Activated naive CD4-positive, alpha-beta T cell treated with Interleukin-2 at 50 U/mL for 16 hours (primary cell): ENCODE measurements at regions not wholly inside any gene's neighbourhood (a gene's known extent, or its start where the extent isn't known, plus 50 kb on each side); places are given as distances from the start of the nearest gene placed in this dataset.
"Not testable (repeated sequence)": the region's sequence is repeated elsewhere in the genome, so short reads cannot be mapped to it uniquely, and the experiment has no call there.

Experiments used
- DNase-seq: peaks from one replicate; pipeline ENCODE4 v3.0.0-alpha.2; 2020

DNA sequence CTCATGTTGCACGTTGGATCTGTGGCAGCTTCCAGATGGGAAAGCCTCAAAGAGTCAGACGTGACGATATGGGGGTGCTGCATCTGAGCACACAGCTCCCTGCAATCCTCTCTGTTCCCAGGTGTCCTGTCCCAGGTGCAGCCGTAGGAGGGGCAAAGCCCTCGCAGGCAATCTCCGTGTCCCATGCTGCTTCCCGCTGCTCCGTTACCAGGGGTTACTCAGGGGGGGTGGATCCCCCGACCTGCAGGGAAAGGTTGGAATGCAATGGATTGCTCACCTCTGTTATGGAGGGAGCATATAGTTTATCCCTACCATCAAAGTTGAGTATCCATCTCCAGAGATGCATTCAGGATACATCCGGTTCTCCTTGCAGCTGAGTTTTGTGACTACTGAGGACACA lies 476.1 kb downstream of the GOLGA6L6 start:
- not testable (repeated sequence) for DNase-seq

DNA sequence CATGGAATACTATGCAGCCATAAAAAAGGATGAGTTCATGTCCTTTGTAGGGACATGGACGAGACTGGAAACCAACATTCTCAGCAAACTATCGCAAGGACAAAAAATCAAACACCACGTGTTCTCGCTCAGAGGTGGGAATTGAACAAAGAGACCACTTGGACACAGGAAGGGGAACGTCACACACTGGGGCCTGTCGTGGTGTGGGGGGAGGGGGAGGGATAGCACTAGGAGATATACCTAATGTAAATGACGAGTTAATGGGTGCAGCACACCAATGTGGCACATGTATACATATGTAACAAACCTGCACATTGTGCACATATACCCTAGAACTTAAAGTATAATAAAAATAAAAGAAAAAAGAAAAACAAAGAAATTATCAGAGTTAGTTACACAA lies 478.4 kb downstream of the GOLGA6L6 start:
- DNase-seq = not testable (repeated sequence)

DNA sequence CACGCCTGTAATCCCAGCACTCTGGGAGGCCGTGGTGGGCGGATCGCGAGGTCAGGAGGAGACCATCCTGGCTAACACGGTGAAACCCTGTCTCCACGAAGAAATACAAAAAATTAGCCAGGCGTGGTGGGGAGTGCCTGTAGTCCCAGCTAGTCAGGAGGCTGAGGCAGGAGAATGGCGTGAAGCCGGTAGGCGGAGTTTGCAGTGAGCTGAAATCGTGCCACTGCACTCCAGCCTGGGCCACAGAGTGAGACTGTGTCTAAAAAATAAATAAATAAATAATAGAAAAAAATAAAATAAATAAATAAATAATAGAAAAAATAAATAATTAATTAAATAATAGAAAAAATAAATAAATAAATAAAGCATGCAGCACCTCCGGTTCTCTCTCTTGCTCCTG lies 480.8 kb downstream of the GOLGA6L6 start:
- not testable (repeated sequence) for DNase-seq

DNA sequence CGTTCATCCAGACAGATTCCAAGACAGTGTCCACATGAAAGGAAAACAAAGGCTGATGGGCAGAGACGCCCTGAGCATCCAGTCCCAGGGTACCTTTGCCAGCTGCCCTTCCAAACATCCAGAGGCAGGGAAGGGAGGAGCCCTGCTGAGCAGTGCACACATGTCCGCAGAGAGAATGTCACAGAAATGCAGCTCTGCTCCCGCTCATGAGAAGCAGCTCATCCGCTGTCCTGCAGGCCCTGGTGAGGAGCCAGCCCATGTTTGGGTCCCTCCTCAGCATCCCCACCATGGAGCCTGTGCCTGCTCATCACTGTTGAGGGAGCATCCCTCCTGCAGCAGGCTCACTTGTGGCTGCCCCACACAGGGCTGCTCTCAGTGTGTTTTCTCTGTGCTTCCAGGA lies 484.7 kb downstream of the GOLGA6L6 start:
- DNase-seq = not testable (repeated sequence)

DNA sequence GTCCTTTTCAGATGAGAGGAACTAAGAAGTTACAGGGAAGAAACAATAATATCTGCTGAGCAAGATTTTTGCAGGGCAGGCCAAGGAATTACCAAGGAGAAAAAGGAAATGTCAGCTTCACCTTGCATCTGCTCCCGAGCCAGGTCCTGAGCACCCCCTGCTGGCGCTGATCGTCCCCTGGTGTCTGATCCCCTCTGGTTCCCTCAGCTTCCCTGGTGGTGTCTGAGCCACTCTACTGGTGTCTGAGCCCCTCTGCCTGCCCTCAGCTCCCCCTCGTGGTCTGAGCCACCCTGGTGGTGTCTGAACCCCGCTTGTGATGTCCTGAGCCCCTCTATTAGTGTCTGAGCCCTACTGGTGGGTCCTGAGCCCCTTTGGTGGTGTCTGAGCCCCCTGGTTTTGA lies 485.7 kb downstream of the GOLGA6L6 start:
- not testable (repeated sequence) for DNase-seq

DNA sequence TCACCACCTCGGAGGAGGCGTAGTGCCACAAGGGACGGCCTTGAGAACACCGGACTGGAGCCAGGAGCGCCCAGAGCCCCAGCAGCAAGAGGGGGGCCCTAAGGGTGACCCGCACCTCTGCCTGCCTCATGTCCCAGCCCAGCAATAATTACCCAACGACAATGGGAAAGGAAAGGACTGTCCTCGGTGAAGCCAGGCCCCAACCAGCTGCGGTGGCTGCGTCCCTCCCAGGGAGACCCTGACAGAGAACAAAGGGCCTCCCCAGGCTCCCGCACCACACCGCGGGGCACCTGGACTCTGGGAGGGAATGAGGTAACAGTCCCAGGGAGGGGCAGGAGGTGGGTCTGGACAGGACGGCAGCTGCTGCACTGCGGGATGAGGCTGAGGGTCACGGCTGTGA lies 493.4 kb downstream of the GOLGA6L6 start:
- not testable (repeated sequence) for DNase-seq

DNA sequence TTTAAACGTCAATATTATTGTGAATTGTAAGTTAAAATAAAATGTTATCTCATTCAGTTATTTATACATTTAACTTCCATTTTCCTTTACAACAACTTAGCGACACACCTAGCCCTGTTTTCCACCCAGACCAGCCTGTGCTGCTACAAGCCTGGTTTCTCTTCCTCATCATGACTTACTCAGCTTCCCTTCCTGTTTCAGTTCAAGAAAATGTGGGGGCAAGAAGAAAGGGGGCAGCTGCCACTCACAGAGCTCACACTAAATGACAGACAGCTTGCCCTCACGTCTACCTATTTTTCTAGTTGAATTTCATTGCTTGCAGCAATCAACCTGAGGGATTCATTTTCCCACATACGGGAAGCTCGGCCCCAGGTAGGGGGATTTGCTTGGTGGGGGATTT lies 496.4 kb downstream of the GOLGA6L6 start:
- DNase-seq = not testable (repeated sequence)

DNA sequence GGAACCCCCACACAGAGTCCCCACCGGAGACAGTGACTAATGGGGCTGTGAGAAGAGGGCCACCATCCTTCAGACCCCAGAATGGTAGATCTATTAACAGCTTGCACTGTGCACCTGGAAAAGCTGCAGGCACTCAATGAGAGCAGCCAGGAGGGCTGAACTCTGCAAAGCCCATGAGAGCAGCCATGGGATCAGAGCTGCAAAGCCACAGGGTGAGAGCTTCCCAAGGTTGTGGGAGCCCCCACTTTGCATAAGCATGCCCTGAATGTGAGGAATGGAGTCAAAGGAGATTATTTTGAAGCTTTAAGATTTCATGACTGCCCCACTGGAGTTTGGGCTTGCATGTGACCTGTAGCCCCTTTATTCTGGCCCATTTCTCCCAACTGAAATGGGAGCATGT lies 500.9 kb downstream of the GOLGA6L6 start:
- not testable (repeated sequence) for DNase-seq

DNA sequence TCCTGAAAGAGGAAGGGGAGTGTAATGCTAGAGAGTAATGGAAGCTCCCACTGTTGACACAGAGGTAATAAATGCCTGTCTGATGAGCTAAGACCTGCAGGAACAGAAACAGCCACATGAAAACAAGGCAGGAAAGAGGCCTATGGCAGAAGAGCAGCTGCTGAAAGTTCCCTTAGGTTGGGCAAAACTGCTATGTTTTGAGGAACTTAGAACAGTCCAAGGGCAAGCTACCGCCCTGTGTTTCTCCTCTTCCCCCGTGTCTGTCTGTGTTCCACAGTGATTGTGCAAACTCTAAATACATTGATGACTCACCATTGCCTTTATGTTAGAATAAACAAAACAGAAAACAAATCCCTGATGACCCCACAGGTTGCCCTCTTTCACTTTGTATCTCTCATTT lies 516.6 kb downstream of the GOLGA6L6 start:
- DNase-seq = not testable (repeated sequence)

DNA sequence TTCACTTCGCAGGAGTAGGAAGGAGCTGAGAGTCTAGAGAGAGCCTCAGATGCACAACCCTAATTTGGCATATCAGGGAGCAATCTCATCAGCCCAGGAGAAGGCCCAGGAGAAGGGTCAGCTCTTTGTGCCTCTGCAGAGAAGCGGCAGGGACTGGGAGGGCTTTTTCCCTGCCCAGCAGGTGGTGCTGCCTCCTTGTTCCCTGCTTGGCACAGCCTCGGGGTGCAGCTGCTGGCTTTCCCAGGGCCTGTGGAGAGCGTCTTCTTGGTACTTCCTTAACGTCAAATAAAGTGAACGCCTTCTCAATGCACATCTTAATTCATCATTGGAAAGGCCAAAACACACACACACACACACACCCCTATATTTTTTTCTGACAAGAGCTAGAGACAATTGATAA lies 519.3 kb downstream of the GOLGA6L6 start:
- not testable (repeated sequence) for DNase-seq

DNA sequence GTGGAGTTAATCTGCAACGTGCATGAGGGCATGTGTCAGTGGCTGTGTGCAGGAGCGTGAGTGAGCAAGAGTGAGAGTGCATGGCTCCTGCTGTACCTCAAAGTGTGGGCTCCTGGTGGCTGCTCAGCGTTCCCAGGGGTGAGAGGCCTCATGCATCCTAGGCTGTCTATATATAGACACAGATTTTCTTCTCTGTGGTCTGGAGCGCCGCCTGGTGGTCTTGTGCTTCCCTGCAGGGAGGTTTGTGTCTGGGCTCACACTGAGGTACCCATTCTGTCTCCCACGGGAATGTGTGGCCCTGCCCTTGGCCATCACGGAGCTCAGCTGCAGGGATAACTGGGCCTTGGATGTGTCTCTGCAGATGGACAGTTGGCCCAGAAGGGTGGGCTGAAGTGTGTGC lies 520.2 kb downstream of the GOLGA6L6 start:
- DNase-seq = not testable (repeated sequence)

DNA sequence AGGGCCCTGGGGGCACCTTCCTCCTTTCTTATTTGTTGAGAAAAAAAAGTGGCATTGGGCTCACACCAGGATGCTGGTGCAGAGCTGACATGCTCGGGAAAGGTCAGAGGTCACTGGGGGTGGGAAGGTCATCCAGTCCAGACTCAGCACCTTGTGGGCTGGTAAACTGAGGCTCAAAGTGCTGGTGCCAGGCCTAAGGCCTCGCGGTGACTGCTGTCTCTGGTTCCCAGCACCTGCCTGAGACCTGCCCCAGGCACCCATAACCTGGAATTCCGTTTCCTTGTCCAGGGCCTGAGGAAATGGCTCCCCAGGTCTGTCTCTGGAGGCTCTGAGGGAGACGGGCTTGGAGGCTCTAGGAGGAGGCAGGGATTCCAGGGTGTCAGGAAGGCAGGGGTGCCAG lies 521.0 kb downstream of the GOLGA6L6 start:
- DNase-seq = not testable (repeated sequence)

DNA sequence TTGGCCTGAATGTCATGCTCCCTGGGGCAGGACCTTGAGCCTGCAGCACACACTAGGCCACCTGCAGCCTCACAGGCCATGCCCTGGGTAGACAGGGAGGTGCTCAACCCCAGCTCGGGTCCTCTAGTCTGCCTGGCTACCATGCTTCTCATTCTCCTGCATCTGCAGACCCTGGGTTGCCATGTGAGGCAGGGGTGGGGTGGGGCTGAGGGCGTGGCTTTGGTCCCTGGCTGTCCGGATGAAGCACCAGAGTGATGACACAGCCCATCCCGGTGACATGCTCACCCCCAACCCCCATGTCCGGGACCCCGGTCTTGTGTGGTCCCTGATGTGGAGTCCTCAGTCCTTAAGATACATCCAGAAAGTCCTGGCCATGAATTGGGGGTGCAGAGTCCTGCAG lies 521.8 kb downstream of the GOLGA6L6 start:
- not testable (repeated sequence) for DNase-seq

DNA sequence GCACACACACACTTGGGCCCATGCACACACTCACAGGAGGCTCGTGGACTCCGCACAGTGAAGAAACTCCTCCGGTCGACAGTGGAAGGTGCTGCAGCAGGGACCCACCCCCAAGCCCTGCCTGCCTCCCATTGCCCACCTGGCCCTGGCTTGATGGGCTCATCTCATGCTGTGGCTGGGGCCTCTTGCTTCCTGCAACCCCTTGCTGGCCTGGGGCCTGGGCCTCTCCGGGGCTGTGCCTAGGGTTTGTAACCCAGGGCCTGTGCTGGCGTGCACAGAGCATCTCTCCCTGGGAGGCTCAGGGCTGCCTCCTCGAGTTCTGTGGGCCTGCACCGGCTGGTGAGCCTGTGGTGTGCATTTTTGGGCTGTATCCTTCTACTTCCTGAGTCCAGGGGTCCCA lies 524.0 kb downstream of the GOLGA6L6 start:
- DNase-seq = not testable (repeated sequence)

DNA sequence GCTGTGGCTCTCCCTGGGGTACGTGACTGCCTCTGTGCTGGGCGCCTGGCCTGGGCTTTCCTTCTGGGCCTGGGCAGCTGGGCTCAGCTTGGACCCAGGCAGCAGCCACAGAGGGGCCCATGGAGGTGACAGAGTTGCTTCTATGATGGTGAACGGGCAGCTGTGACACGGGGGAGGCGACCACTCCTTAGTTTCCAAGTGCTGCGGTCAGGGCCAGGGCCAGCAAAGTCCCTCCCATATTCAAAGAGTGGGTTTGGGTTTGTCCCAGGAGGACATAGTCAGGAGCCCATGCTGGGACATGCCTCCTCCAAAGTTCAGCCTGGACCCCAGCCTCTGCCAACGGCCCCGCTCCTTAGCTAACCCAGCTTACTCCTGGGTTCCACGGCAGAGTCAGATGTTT lies 524.7 kb downstream of the GOLGA6L6 start:
- not testable (repeated sequence) for DNase-seq

DNA sequence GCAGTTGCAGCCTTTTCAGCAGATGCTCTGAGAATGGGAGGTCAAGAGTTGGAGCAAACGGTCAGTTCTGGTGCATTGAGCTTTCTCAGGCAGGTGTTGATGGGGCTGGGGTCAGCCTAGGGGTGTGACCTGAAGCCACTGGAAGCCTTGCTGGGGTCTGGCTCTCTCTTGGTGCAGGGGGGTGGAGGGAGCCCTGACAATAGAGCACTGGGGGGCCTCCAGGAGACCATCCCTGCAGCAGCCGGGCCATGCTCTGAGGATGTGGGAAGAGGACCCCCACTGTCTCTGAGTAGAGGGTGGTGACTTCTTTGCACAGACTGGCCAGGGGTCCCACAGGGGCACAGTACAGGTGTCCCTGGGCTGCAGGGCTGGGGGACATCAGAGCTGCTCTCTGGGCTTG lies 528.8 kb downstream of the GOLGA6L6 start:
- DNase-seq = not testable (repeated sequence)

DNA sequence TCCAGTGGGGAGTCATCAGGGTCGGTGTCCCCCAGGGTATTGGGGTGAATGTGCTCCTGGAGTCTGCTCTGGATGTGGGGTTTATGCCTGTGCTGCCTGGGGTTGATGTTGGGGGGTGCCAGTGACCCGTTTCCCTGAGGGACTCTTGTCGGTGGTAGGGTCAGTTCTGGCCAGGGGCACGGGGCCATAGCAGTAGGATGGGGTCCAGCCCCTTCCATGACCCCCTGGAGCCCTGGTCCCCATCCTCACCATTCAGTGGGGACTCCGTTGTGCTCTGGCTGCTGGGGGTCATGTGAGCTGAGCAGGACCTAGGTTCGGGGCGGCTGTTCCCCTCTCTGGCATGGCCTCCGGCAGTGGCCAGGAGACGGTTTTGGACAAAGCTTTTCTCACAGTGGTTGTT lies 530.8 kb downstream of the GOLGA6L6 start:
- not testable (repeated sequence) for DNase-seq

DNA sequence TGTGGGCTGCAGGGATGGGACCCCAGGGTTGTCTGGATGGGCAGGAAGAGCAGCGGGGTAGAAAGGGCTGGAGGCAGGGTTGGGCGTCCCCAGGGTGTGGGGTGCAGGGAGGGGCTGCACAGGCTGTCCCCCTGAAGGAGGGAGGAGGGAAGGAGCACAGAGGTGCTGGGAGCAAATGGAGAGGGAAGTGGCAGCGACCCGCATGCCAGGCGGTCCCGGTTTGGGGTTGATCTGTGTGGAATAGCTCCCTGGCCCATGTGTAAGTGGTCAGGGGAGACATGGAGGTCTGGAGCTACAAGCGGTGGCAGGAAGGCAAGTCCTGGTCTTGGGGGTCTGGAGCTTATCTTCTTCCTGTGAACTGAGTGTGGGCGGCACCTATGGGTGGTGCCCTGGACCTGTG lies 532.0 kb downstream of the GOLGA6L6 start:
- DNase-seq = not testable (repeated sequence)

DNA sequence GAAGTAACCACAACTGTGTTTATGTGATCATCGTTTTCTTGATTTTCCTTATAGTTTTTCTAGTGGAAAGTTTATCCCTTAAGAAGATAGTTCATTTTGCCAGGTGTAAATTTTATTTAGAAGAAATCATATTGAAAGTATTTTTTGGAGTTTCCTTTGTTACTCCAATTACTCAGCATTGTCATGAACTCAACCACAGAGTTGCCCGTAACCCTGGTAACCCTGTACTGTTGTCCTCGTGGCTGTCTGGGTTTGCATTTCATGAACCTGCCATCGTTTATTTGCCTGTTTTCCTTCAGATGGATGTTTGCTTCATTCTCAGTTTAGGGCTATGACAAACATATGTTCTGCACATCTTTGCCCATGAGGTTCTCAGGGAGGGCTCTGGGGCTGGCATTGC lies 534.3 kb downstream of the GOLGA6L6 start:
- not testable (repeated sequence) for DNase-seq

DNA sequence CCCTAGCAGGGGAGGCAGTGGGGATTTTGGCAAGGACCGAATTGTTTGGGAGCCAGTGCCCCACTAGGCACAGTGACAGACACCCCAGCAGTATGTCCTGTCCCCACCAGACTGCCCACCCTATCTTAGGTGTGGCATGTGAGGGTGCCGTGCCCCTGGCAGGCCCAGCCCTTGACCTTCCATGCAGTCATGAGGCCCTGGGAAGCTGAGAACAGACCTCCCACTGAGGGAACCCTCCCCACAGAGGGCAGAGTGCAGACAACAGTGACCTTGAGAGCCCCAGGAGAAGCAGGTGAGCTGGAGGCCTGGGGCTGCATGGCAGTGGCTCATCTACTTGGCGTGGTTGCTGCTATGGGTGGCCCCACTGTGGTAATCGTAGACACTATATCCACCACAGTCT lies 538.1 kb downstream of the GOLGA6L6 start:
- not testable (repeated sequence) for DNase-seq

DNA sequence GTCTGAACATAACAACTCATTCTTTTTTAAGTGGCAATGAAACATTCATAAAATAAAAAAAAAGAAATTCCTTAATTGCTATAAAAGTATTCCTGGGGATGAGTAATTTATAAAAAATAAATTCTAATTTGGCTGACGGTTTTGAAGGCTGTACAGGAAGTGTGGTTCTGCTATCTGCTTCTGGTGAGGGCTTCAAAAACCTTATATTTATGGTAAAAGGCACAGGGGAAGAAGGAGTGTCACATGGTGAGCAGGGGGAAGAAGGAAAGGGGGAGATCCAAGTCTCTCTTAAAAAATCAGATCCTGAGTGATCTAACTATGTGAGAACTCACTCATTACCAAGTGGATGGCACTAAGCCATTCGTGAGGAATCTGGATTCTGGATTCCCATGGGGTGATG lies 539.0 kb downstream of the GOLGA6L6 start:
- not testable (repeated sequence) for DNase-seq

DNA sequence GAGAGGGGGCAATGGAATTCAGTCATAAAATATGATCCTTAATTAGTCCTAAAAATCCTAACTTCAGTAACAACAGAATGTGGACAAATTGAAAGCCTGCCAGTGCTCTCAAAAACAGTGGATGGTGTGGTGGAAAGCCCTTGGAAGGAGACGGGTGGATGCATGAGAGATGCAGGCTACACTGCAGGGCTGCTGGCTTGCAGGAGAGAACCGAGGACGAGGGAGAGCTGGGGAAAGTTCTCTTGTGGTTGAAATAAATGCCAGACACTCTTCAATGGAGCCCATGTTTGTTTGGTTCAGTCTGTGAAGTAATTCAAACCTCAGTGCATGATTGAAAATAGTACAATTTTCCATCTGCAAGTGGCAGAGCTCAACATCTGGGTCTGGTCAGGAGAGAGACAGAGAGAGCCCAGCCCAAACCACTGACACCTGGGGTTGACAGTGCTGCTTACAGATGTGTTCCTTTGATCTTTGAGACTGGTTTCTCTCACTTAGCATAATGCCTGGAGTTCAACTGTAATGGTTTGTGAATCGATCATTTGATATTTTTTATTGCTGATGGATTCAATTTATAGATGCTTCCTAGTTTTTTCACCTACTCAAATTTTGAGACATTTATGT lies 544.9 kb downstream of the GOLGA6L6 start:
- DNase-seq = not testable (repeated sequence)

DNA sequence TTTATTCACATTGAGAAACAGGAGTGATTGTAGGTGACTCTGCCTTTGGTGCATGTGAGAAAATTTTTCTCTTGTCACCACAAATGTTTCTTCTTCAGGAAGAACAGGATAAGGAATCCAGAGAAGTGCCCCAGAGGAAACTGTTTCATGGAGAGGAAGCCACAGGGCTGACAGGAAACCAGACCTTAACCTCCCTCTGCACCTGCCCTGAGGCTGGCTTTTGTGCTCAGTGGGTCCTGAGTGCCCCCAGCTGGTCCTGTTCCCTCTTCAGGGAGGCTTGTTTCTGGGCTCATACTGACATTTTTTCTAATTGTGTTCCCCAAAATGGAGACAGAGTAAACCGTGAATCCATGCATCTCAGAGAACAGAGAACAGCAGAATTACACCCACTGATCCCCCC lies 546.3 kb downstream of the GOLGA6L6 start:
- not testable (repeated sequence) for DNase-seq

DNA sequence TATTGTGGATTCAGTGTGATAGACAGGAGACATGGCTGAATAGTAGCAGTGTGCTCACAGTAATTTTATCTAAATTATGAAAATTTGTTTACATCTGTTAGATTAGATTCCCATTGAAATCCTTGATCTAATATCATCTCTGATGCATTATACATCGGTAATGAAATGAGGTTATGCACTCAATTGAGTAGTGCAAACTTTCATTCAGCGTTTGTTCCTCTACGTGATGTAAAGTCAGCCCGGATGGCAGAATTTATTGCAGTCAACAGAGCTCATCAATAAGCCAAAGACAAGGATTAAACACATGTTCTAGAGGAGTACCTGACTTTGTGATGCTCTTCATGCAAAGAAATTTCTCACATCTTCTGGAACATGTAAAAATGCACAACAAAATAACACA lies 549.2 kb downstream of the GOLGA6L6 start:
- no peak for DNase-seq

DNA sequence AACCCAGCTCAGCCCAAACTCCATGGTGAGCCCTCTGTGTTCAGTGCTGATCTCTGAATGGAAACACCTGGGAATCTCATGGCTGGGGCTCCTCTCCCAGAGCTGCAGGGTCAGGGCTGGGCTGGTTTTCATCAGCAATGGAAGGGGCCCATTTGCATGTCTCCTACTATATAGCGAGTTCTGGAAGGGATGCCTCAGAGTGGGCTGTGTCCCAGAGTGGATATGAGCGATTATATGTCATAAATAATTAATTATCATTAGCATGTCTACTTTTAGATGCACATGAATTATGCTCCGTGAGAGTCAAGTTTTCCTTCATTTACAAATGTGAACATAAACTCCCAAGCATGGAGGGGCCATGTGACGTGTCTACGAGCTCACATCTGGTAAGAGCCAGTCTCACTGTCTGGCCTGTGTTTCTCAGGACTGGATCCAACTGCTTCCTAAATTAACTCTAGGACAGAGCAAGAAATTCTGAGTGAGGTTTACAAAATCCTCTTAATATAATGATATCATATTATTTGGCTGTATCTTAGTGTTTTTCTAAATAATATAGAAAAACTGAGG lies 553.4 kb downstream of the GOLGA6L6 start:
- DNase-seq = no peak
